Naive thymus-derived CD4-positive, alpha-beta T cell (primary cell): ENCODE measurements at regions not wholly inside any gene's neighbourhood (a gene's known extent, or its start where the extent isn't known, plus 50 kb on each side); places are given as distances from the start of the nearest gene placed in this dataset.
A peak's percentile ranks its signal among the peaks of the same experiment; 100 is the strongest.
"Not testable (repeated sequence)": the region's sequence is repeated elsewhere in the genome, so short reads cannot be mapped to it uniquely, and the experiment has no call there.

ENCODE experiments used
- ATAC-seq: fragments of 150-1000 bp; cut with Tn5 transposase; 2 replicates; pipeline ENCODE4 v1.10.0; 2021; ENCODE audit warnings: mild to moderate bottlenecking, moderate library complexity
- CTCF ChIA-PET: fragments of 350-600 bp; sonication (Branson Sonifier 250); formaldehyde crosslinking; loops from one replicate; lab custom pipeline; 2021; ENCODE audit warnings: antibody characterized with exemption; lab: Charles Lee
- POLR2A ChIA-PET: fragments of 350-600 bp; sonication (Branson Sonifier 250); formaldehyde crosslinking; loops from one replicate; lab custom pipeline; 2021; ENCODE audit warnings: antibody characterized with exemption, inconsistent platforms; lab: Charles Lee
- DNase-seq, 9 donors: peaks; one replicate each; pipeline versions ENCODE4 v3.0.0 to v3.0.0-alpha.2; 2020 to 2022; ENCODE audit warnings: mixed read lengths in 1 of 9
- H3K27ac ChIP-seq: one replicate; pipeline ENCODE4 v1.7.0; 2013; ENCODE audit warnings: mild to moderate bottlenecking, low read depth, low read length, moderate library complexity
- H3K27me3 ChIP-seq, 2 donors: one replicate each; pipeline ENCODE4 v1.7.0; 2013; ENCODE audit warnings: low read length in 2 of 2, mild to moderate bottlenecking in 2 of 2, moderate library complexity in 2 of 2; ENCODE audit not compliant: control insufficient read depth in 2 of 2, insufficient read depth in 2 of 2
- H3K36me3 ChIP-seq, 3 experiments: 1 replicate in 2 of 3; 2 replicates in 1 of 3; pipeline ENCODE4 v1.7.0; 2013; ENCODE audit warnings: low read length in 3 of 3, mild to moderate bottlenecking in 3 of 3, moderate library complexity in 1 of 3; ENCODE audit not compliant: insufficient read depth in 3 of 3, control insufficient read depth in 2 of 3
- H3K4me1 ChIP-seq, 2 donors: one replicate each; pipeline ENCODE4 v1.7.0; 2013; ENCODE audit warnings: low read length in 2 of 2, mild to moderate bottlenecking in 2 of 2, moderate library complexity in 1 of 2; ENCODE audit not compliant: control insufficient read depth in 2 of 2, insufficient read depth in 2 of 2
- H3K4me3 ChIP-seq: 2 replicates; pipeline ENCODE4 v1.7.0; 2013; ENCODE audit warnings: mild to moderate bottlenecking, low read length
- H3K9me3 ChIP-seq, 3 experiments: 1 replicate in 2 of 3; 2 replicates in 1 of 3; pipeline ENCODE4 v1.7.0; 2013; ENCODE audit warnings: low read length in 3 of 3; ENCODE audit not compliant: control insufficient read depth in 2 of 3
- H3K27ac Mint-ChIP-seq, 9 donors: one replicate each; pipeline ENCODE4 v1.8.0; 2020 to 2022; ENCODE audit warnings: mixed read lengths in 9 of 9, mild to moderate bottlenecking in 8 of 9, moderate library complexity in 5 of 9, inconsistent platforms in 2 of 9
- H3K27me3 Mint-ChIP-seq, 5 donors: one replicate each; pipeline ENCODE4 v1.8.0; 2021 to 2022; ENCODE audit warnings: mixed read lengths in 5 of 5, mild to moderate bottlenecking in 1 of 5
- H3K36me3 Mint-ChIP-seq, 5 donors: one replicate each; pipeline ENCODE4 v1.8.0; 2020 to 2022; ENCODE audit warnings: mixed read lengths in 5 of 5, mild to moderate bottlenecking in 3 of 5, inconsistent platforms in 1 of 5
- H3K4me1 Mint-ChIP-seq, 7 donors: one replicate each; pipeline ENCODE4 v1.8.0; 2020 to 2022; ENCODE audit warnings: mixed read lengths in 7 of 7, mild to moderate bottlenecking in 3 of 7, inconsistent platforms in 1 of 7
- H3K4me3 Mint-ChIP-seq, 10 donors: one replicate each; pipeline ENCODE4 v1.8.0; 2020 to 2022; ENCODE audit warnings: mild to moderate bottlenecking in 10 of 10, mixed read lengths in 10 of 10, moderate library complexity in 6 of 10, inconsistent platforms in 2 of 10
- H3K9me3 Mint-ChIP-seq, 11 donors: one replicate each; pipeline ENCODE4 v1.8.0; 2020 to 2022; ENCODE audit warnings: mixed read lengths in 11 of 11, mild to moderate bottlenecking in 4 of 11, inconsistent platforms in 1 of 11, moderate library complexity in 1 of 11
- intact Hi-C, 2 donors: fragments of 100-400 bp; cut with micrococcal nuclease; formaldehyde crosslinking; loops; one replicate each; pipeline ENCODE4 v1.15.1; 2023

- DNase-seq (no peak), ATAC-seq (no peak)
- Mint-ChIP-seq H3K4me3 (peak overlapping the region in 1 of 10 donors; percentile 10), H3K36me3 (peaks cover 0 to 48% (median 3%) of the 10 kb centered on the region in 5 donors), H3K4me1 (peaks cover 35 to 71% (median 54%) of the 10 kb centered on the region in 7 donors), H3K27me3 (no peaks in the 10 kb centered on the region), H3K27ac (peak overlapping the region in 3 of 9 donors; percentile 6 to 92 (median 85)), H3K9me3 (peaks cover 0 to 16% (median 0%) of the 10 kb centered on the region in 11 donors)
- Histone ChIP-seq H3K36me3 (no peaks in the 10 kb centered on the region), H3K4me1 (peaks cover 28 to 58% of the 10 kb centered on the region in 2 donors), H3K27ac (no peak overlapping the region), H3K9me3 (no peaks in the 10 kb centered on the region), H3K4me3 (no peak overlapping the region), H3K27me3 (no peaks in the 10 kb centered on the region)
- intact Hi-C loops: no loop called here
- POLR2A ChIA-PET: interaction anchor here (0.8 to 1.5 kb wide), 4 partner anchors 16 to 54 kb away, joined by 3 read pairs; no protein-coding TSS in a partner anchor
- CTCF ChIA-PET: interaction anchor here (0.7 to 1.6 kb wide), 5 partner anchors 24 to 617 kb away, joined by 3 to 5 read pairs (median 4); no protein-coding TSS in a partner anchor
These were observed 103.0 kb downstream of the OLIG3 start for GRCh38 chr6:137391061-137391814.

GRCh38 chr6:137390334-137390733, 103.9 kb downstream of the OLIG3 start:
- no peaks in the 10 kb centered on the region for H3K9me3 ChIP-seq
- peaks cover 0 to 17% (median 3%) of the 10 kb centered on the region in 11 donors for H3K9me3 Mint-ChIP-seq
- peak overlapping the region; percentile 18 for H3K4me3 ChIP-seq
- H3K27me3 Mint-ChIP-seq: no peaks in the 10 kb centered on the region
- H3K27ac Mint-ChIP-seq: peak overlapping the region; percentile 74 to 92 (median 83)
- intact Hi-C loops: no loop called here
- peak overlapping the region; percentile 7 to 86 (median 74) for H3K4me3 Mint-ChIP-seq
- POLR2A ChIA-PET: interaction anchor here (1.0 to 1.5 kb wide), 4 partner anchors 16 to 53 kb away, joined by 3 read pairs; no protein-coding TSS in a partner anchor
- H3K27ac ChIP-seq: no peak overlapping the region
- peaks cover 40 to 77% (median 63%) of the 10 kb centered on the region in 7 donors for H3K4me1 Mint-ChIP-seq
- peaks cover 28 to 58% of the 10 kb centered on the region in 2 donors for H3K4me1 ChIP-seq
- peaks cover 0 to 52% (median 3%) of the 10 kb centered on the region in 5 donors for H3K36me3 Mint-ChIP-seq
- CTCF ChIA-PET: interaction anchor here (0.7 to 1.1 kb wide), 3 partner anchors 21 to 618 kb away, joined by 3 to 5 read pairs (median 3); no protein-coding TSS in a partner anchor
- ATAC-seq (no peak), DNase-seq (no peak)
- H3K27me3 ChIP-seq: no peaks in the 10 kb centered on the region
- H3K36me3 ChIP-seq: no peaks in the 10 kb centered on the region

- intact Hi-C loops: loop anchor here (1.0 to 2.0 kb wide), 4 partner anchors 26 to 47 kb away; no protein-coding TSS in a partner anchor
- H3K4me1 Mint-ChIP-seq: peaks cover 43 to 78% (median 63%) of the 10 kb centered on the region in 7 donors
- Histone ChIP-seq H3K4me3 (peak overlapping the region; percentile 18), H3K27me3 (no peaks in the 10 kb centered on the region), H3K4me1 (peaks cover 28 to 58% of the 10 kb centered on the region in 2 donors), H3K9me3 (no peaks in the 10 kb centered on the region), H3K27ac (peak overlapping the region; percentile 34), H3K36me3 (no peaks in the 10 kb centered on the region)
- CTCF ChIA-PET: interaction anchor here (0.6 to 1.1 kb wide), 3 partner anchors 20 to 47 kb away, joined by 3 read pairs; no protein-coding TSS in a partner anchor
- peak overlapping the region; percentile 51 to 86 (median 80) for H3K4me3 Mint-ChIP-seq
- H3K27ac Mint-ChIP-seq: peak overlapping the region; percentile 67 to 93 (median 83)
- H3K36me3 Mint-ChIP-seq: peaks cover 0 to 49% (median 3%) of the 10 kb centered on the region in 5 donors
- DNase-seq: peak in 8 of 9 donors; percentile 50 to 69 (median 64)
- peak; percentile 98 for ATAC-seq
- no peaks in the 10 kb centered on the region for H3K27me3 Mint-ChIP-seq
- H3K9me3 Mint-ChIP-seq: peaks cover 0 to 11% (median 3%) of the 10 kb centered on the region in 11 donors
- POLR2A ChIA-PET: interaction anchor here (1.0 to 1.3 kb wide), 4 partner anchors 14 to 36 kb away, joined by 3 to 5 read pairs (median 4); no protein-coding TSS in a partner anchor
These were observed 105.0 kb downstream of the OLIG3 start for GRCh38 chr6:137389150-137389704.

GRCh38 chr6:137387096-137387764, 107.0 kb downstream of the OLIG3 start:
- peaks cover 43 to 81% (median 65%) of the 10 kb centered on the region in 7 donors for H3K4me1 Mint-ChIP-seq
- H3K4me3 Mint-ChIP-seq: peak overlapping the region in 1 of 10 donors; percentile 14
- intact Hi-C loops: no loop called here
- no peak for ATAC-seq
- POLR2A ChIA-PET: interaction anchor here (0.6 to 0.7 kb wide), 2 partner anchors 10 to 79 kb away, joined by 3 to 6 read pairs; no protein-coding TSS in a partner anchor
- peaks cover 0 to 41% (median 3%) of the 10 kb centered on the region in 5 donors for H3K36me3 Mint-ChIP-seq
- no peaks in the 10 kb centered on the region for H3K27me3 Mint-ChIP-seq
- H3K9me3 ChIP-seq: no peaks in the 10 kb centered on the region
- no peak overlapping the region for H3K27ac ChIP-seq
- H3K36me3 ChIP-seq: no peaks in the 10 kb centered on the region
- peak overlapping the region in 4 of 9 donors; percentile 4 to 85 (median 28) for H3K27ac Mint-ChIP-seq
- no peak overlapping the region for H3K4me3 ChIP-seq
- H3K4me1 ChIP-seq: peaks cover 28 to 51% of the 10 kb centered on the region in 2 donors
- no peaks in the 10 kb centered on the region for H3K27me3 ChIP-seq
- DNase-seq: no peak
- H3K9me3 Mint-ChIP-seq: peaks cover 0 to 11% (median 3%) of the 10 kb centered on the region in 11 donors
- CTCF ChIA-PET: interaction anchor here (1.0 to 1.8 kb wide), 2 partner anchors 28 to 49 kb away, joined by 3 to 5 read pairs; no protein-coding TSS in a partner anchor

GRCh38 chr6:137383287-137383686, 110.9 kb downstream of the OLIG3 start:
- intact Hi-C loops, H3K4me3 ChIP-seq, H3K4me3 Mint-ChIP-seq, ATAC-seq, H3K27me3 ChIP-seq, H3K36me3 ChIP-seq, DNase-seq, H3K9me3 ChIP-seq, H3K27ac ChIP-seq: not testable (repeated sequence)
- Mint-ChIP-seq H3K27me3 (peaks cover 0 to 18% (median 0%) of the 10 kb centered on the region in 5 donors), H3K4me1 (peaks cover 16 to 46% (median 30%) of the 10 kb centered on the region in 7 donors), H3K9me3 (peaks cover 0 to 18% (median 6%) of the 10 kb centered on the region in 11 donors), H3K27ac (peak overlapping the region in 3 of 9 donors; percentile 10 to 25 (median 21)), H3K36me3 (peaks cover 0 to 34% (median 3%) of the 10 kb centered on the region in 5 donors)
- H3K4me1 ChIP-seq: peaks cover 4 to 14% of the 10 kb centered on the region in 2 donors
- POLR2A ChIA-PET: interaction anchor here (1.0 kb wide), 1 partner anchor 14 kb away, joined by 3 read pairs; no protein-coding TSS in a partner anchor
- CTCF ChIA-PET: interaction anchor here (0.7 to 1.2 kb wide), 2 partner anchors 14 to 41 kb away, joined by 3 to 4 read pairs; no protein-coding TSS in a partner anchor
